Astrocyte (in vitro differentiated cells and primary cell): ENCODE measurements at regions not wholly inside any gene's neighbourhood (a gene's known extent, or its start where the extent isn't known, plus 50 kb on each side); places are given as distances from the start of the nearest gene placed in this dataset.

Experiments used
- DNase-seq: peaks from one replicate; pipeline ENCODE4 v3.0.0-alpha.2; 2010; ENCODE audit warnings: low read depth
- FAIRE-seq: peaks from 2 replicates; lab custom pipeline; 2011; peaks lifted over from hg19 to GRCh38; lab: Jason Lieb, UNC
- H2AFZ ChIP-seq: 2 replicates; pipeline ENCODE4 v1.6.0; 2012; ENCODE audit warnings: low read depth, low read length, inconsistent platforms
- H3K27ac ChIP-seq: 2 replicates; pipeline ENCODE4 v1.5.1; 2011; ENCODE audit warnings: low read depth, low read length, inconsistent platforms
- H3K27me3 ChIP-seq: 2 replicates; pipeline ENCODE4 v1.6.0; 2011; ENCODE audit warnings: low read length, inconsistent platforms; ENCODE audit not compliant: insufficient read depth
- H3K36me3 ChIP-seq: 2 replicates; pipeline ENCODE4 v1.5.1; 2011; ENCODE audit warnings: low read length, inconsistent platforms; ENCODE audit not compliant: insufficient read depth
- H3K4me1 ChIP-seq: 2 replicates; pipeline ENCODE4 v1.5.1; 2011; ENCODE audit warnings: low read length, inconsistent platforms; ENCODE audit not compliant: insufficient read depth
- H3K4me2 ChIP-seq: 2 replicates; pipeline ENCODE4 v1.6.0; 2012; ENCODE audit warnings: low read length, inconsistent platforms
- H3K4me3 ChIP-seq: 2 replicates; pipeline ENCODE4 v1.5.1; 2011; ENCODE audit warnings: low read depth, mild to moderate bottlenecking, low read length, inconsistent platforms; ENCODE audit not compliant: insufficient read depth
- H3K79me2 ChIP-seq: 2 replicates; pipeline ENCODE4 v1.6.0; 2012; ENCODE audit warnings: mild to moderate bottlenecking, low read length, inconsistent platforms; ENCODE audit not compliant: insufficient read depth
- H3K9ac ChIP-seq: 2 replicates; pipeline ENCODE4 v1.6.0; 2012; ENCODE audit warnings: mild to moderate bottlenecking, low read length, inconsistent platforms
- H3K9me3 ChIP-seq: 2 replicates; pipeline ENCODE4 v1.5.1; 2012; ENCODE audit warnings: low read depth, mild to moderate bottlenecking, low read length, inconsistent platforms; ENCODE audit not compliant: insufficient read depth
- H4K20me1 ChIP-seq: 2 replicates; pipeline ENCODE4 v1.6.0; 2012; ENCODE audit warnings: low read length, inconsistent platforms; ENCODE audit not compliant: insufficient read depth
- H3K27ac Mint-ChIP-seq: one replicate; pipeline ENCODE4 v1.8.0; 2021; ENCODE audit warnings: mild to moderate bottlenecking, mixed read lengths; ENCODE audit not compliant: unreplicated experiment
- H3K27me3 Mint-ChIP-seq: one replicate; pipeline ENCODE4 v1.8.0; 2021; ENCODE audit warnings: low read depth, mixed read lengths; ENCODE audit not compliant: unreplicated experiment
- H3K36me3 Mint-ChIP-seq: one replicate; pipeline ENCODE4 v1.8.0; 2021; ENCODE audit warnings: low read depth, mixed read lengths; ENCODE audit not compliant: unreplicated experiment
- H3K4me1 Mint-ChIP-seq: one replicate; pipeline ENCODE4 v1.8.0; 2021; ENCODE audit warnings: low read depth, mixed read lengths; ENCODE audit not compliant: unreplicated experiment
- H3K4me3 Mint-ChIP-seq: one replicate; pipeline ENCODE4 v1.8.0; 2021; ENCODE audit warnings: mild to moderate bottlenecking, moderate library complexity, mixed read lengths; ENCODE audit not compliant: unreplicated experiment
- H3K9me3 Mint-ChIP-seq: one replicate; pipeline ENCODE4 v1.8.0; 2021; ENCODE audit warnings: mild to moderate bottlenecking, mixed read lengths; ENCODE audit not compliant: unreplicated experiment
- EZH2 ChIP-seq: IDR thresholded peaks from 2 replicates; pipeline ENCODE4 v1.6.1; 2012; ENCODE audit warnings: mild to moderate bottlenecking, low read length, inconsistent platforms; ENCODE audit not compliant: insufficient read depth
- TF ChIP-seq, protein P1 (sequence below): IDR thresholded peaks from 2 replicates; pipeline ENCODE4 v1.5.1; 2011; ENCODE audit warnings: low read depth, mild to moderate bottlenecking, inconsistent platforms, low read length, moderate library complexity; ENCODE audit not compliant: insufficient read depth

DNA sequence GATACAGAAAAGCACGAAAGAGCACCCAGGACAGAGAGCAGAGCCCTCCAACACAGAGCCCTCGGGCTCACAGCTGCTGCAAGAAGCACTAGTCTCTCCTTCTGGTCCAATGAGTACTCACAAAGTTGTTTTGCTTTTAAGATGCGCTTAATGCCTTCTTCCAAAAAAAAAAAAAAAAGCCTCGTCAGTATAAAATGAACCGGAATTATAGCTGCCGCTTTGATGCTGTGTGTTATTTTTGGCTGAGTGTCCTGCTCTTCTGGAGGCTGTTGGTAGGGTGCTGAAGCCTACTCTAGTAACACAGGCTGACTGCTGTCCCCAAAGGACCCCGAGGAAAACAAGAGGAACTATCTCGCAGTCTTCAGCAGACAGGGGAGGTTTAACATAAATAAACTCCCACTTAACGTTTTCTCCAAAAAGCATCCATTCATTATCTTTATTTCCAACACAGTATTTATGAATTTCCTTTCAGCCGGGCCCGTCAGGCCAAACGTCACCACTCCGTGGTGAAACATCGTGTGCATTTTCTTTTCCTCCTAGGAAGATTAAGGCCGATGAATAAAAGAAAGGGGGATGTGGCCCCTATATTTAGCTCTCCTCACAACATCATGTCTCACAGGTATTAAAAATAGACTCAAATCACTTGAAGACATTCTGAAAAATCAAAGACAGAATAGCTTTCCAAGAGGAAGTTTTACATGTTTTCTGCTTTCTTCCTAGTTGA lies 213.7 kb upstream of the PPARGC1A start:
- H3K9me3 ChIP-seq = no peaks in the 10 kb centered on the region
- DNase-seq (peak; percentile 62), FAIRE-seq (no peak)
- H3K36me3 ChIP-seq = no peaks in the 10 kb centered on the region
- H2AFZ ChIP-seq = no peak overlapping the region
- H3K4me3 ChIP-seq = no peak overlapping the region
- Mint-ChIP-seq H3K27ac (peak overlapping the region; percentile 35), H3K9me3 (no peaks in the 10 kb centered on the region), H3K36me3 (no peaks in the 10 kb centered on the region), H3K4me3 (no peak overlapping the region), H3K27me3 (no peaks in the 10 kb centered on the region), H3K4me1 (peaks cover 23% of the 10 kb centered on the region)
- H3K4me1 ChIP-seq = peaks cover 30% of the 10 kb centered on the region
- no peaks in the 10 kb centered on the region for H3K79me2 ChIP-seq
- no peak for TF ChIP-seq EZH2
- TF ChIP-seq, protein P1, sequence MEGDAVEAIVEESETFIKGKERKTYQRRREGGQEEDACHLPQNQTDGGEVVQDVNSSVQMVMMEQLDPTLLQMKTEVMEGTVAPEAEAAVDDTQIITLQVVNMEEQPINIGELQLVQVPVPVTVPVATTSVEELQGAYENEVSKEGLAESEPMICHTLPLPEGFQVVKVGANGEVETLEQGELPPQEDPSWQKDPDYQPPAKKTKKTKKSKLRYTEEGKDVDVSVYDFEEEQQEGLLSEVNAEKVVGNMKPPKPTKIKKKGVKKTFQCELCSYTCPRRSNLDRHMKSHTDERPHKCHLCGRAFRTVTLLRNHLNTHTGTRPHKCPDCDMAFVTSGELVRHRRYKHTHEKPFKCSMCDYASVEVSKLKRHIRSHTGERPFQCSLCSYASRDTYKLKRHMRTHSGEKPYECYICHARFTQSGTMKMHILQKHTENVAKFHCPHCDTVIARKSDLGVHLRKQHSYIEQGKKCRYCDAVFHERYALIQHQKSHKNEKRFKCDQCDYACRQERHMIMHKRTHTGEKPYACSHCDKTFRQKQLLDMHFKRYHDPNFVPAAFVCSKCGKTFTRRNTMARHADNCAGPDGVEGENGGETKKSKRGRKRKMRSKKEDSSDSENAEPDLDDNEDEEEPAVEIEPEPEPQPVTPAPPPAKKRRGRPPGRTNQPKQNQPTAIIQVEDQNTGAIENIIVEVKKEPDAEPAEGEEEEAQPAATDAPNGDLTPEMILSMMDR = no peak
- H3K27me3 ChIP-seq = no peaks in the 10 kb centered on the region
- no peak overlapping the region for H3K9ac ChIP-seq
- H3K27ac ChIP-seq = no peak overlapping the region
- peak overlapping the region; percentile 55 for H3K4me2 ChIP-seq
- H4K20me1 ChIP-seq = no peaks in the 10 kb centered on the region

DNA sequence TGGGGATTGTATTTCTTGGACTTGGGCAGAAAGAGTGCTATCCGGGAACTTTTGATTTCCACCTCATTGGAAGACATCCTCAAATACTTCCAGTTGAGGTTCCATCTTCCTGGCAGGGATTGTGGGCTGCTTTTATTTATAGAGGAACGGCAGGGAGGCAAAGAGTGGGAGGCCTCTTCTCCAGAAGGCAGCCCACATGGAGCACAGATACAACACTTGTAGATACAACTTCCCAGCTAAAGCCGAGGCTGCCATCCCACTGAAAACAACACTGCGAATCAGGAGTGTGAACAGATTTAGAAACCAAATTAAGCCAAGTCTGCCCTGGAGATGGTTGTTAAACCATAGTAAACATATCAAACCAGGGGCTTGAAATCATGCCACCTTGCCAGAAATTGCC lies 212.8 kb upstream of the PPARGC1A start:
- H3K27me3 Mint-ChIP-seq = no peaks in the 10 kb centered on the region
- H3K27ac Mint-ChIP-seq = no peak overlapping the region
- Histone ChIP-seq H3K9ac (no peak overlapping the region), H3K27ac (no peak overlapping the region), H3K4me1 (peaks cover 30% of the 10 kb centered on the region), H3K36me3 (no peaks in the 10 kb centered on the region), H3K27me3 (no peaks in the 10 kb centered on the region), H3K4me3 (no peak overlapping the region), H2AFZ (no peak overlapping the region), H4K20me1 (no peaks in the 10 kb centered on the region), H3K79me2 (no peaks in the 10 kb centered on the region), H3K9me3 (no peaks in the 10 kb centered on the region), H3K4me2 (no peak overlapping the region)
- no peak for DNase-seq
- peaks cover 23% of the 10 kb centered on the region for H3K4me1 Mint-ChIP-seq
- FAIRE-seq = no peak
- H3K36me3 Mint-ChIP-seq = no peaks in the 10 kb centered on the region
- TF ChIP-seq, protein P1 = no peak
- no peaks in the 10 kb centered on the region for H3K9me3 Mint-ChIP-seq
- H3K4me3 Mint-ChIP-seq = no peak overlapping the region

DNA sequence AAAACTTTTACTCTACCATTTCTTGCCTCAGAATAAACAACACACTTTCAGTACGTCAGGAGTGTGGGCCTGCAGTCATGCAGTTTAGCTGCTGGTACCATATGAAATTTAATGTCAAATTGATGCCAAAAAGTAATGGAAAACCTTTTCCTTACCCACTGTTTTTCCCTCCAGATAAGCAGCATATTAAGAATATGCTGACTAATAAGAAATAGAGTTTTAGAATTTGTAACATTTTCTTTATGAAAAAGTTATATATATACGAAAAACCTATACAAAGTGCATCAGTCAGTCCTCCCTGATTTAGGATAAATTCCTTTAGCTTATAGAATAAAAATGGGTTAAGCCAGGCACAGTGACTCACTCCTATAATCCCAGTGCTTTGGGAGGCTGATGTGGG lies 206.8 kb upstream of the PPARGC1A start:
- H2AFZ ChIP-seq = no peak overlapping the region
- no peak for DNase-seq
- no peaks in the 10 kb centered on the region for H4K20me1 ChIP-seq
- no peak overlapping the region for H3K27ac ChIP-seq
- H3K4me3 ChIP-seq = no peak overlapping the region
- H3K9me3 ChIP-seq = no peaks in the 10 kb centered on the region
- no peaks in the 10 kb centered on the region for H3K27me3 ChIP-seq
- no peaks in the 10 kb centered on the region for H3K36me3 ChIP-seq
- no peak for FAIRE-seq
- peaks cover 3% of the 10 kb centered on the region for H3K9me3 Mint-ChIP-seq
- H3K79me2 ChIP-seq = no peaks in the 10 kb centered on the region
- no peak overlapping the region for H3K4me3 Mint-ChIP-seq
- H3K4me1 Mint-ChIP-seq = no peaks in the 10 kb centered on the region
- H3K27ac Mint-ChIP-seq = no peak overlapping the region
- no peak for TF ChIP-seq EZH2
- TF ChIP-seq, protein P1 = no peak
- H3K36me3 Mint-ChIP-seq = no peaks in the 10 kb centered on the region
- no peaks in the 10 kb centered on the region for H3K27me3 Mint-ChIP-seq
- no peaks in the 10 kb centered on the region for H3K4me1 ChIP-seq
- no peak overlapping the region for H3K4me2 ChIP-seq
- no peak overlapping the region for H3K9ac ChIP-seq
